ENCODE measurements at regions not wholly inside any gene's neighbourhood (a gene's known extent, or its start where the extent isn't known, plus 50 kb on each side); places are given as distances from the start of the nearest gene placed in this dataset.

GRCh38 chr7:119348491-119348890 lies 924.5 kb upstream of the KCND2 start:
- CTCF ChIA-PET, result no interaction called here
- DNase-seq (no peak), ATAC-seq (ENCODE audit: low read depth) (no peak)
- Histone ChIP-seq H3K9me3 (ENCODE audit: control extremely low read depth in 1 of 3, control insufficient read depth in 2 of 3, insufficient read depth in 1 of 3, low read length in 2 of 3) (peaks cover 0 to 13% (median 0%) of the 10 kb centered on the region in 3 donors), H2AFZ (ENCODE audit: insufficient read depth, low read depth, low read length, poor library complexity, severe bottlenecking) (no peak overlapping the region), H3K36me3 (replicated peaks in 1 of 2; ENCODE audit: control extremely low read depth in 1 of 2, control insufficient read depth in 1 of 2, extremely low read depth in 1 of 2, insufficient read depth in 2 of 2, low read length in 1 of 2) (no peaks in the 10 kb centered on the region), H3K4me1 (ENCODE audit: control insufficient read depth in 2 of 2, insufficient read depth in 2 of 2, low read length in 2 of 2) (no peaks in the 10 kb centered on the region), H3K27ac (ENCODE audit: low read length in 2 of 2) (no peak overlapping the region), H3K4me3 (ENCODE audit: control extremely low read depth in 1 of 5, extremely low read depth in 1 of 5, insufficient read depth in 1 of 5, low read depth in 2 of 5, low read length in 4 of 5) (no peak overlapping the region), H3K4me2 (replicated peaks; ENCODE audit: low read depth, low read length, poor library complexity, severe bottlenecking) (no peak overlapping the region), H3K9ac (ENCODE audit: low read length) (no peak overlapping the region), H3K79me2 (ENCODE audit: control insufficient read depth, insufficient read depth, low read length) (no peaks in the 10 kb centered on the region), H4K20me1 (ENCODE audit: control insufficient read depth, insufficient read depth, low read length, poor library complexity, severe bottlenecking) (no peaks in the 10 kb centered on the region), H3K27me3 (replicated peaks in 1 of 4; ENCODE audit: control extremely low read depth in 1 of 4, control insufficient read depth in 3 of 4, insufficient read depth in 4 of 4, low read length in 3 of 4) (no peaks in the 10 kb centered on the region)
- H3K27ac Mint-ChIP-seq, result no peak overlapping the region
- intact Hi-C loops (cut with micrococcal nuclease), result no loop called here
- TF ChIP-seq EZH2 (IDR thresholded peaks at IDR 0.05; ENCODE audit: borderline replicate concordance, insufficient read depth, low read depth, low read length, poor library complexity, severe bottlenecking) (no peak), CTCF (IDR thresholded peaks at IDR 0.05) (no peak)
- POLR2A ChIA-PET, result no interaction called here
- H3K4me1 Mint-ChIP-seq, result no peaks in the 10 kb centered on the region
- H3K27me3 Mint-ChIP-seq, result no peaks in the 10 kb centered on the region
- H3K9me3 Mint-ChIP-seq (ENCODE audit: insufficient read depth), result no peaks in the 10 kb centered on the region
- no peak overlapping the region for H3K4me3 Mint-ChIP-seq

- DNase-seq, result no peak
- Mint-ChIP-seq H3K27ac (no peak overlapping the region), H3K4me3 (no peak overlapping the region), H3K27me3 (no peaks in the 10 kb centered on the region), H3K4me1 (no peaks in the 10 kb centered on the region), H3K9me3 (ENCODE audit: insufficient read depth) (no peaks in the 10 kb centered on the region)
- H3K4me3 ChIP-seq (ENCODE audit: control extremely low read depth in 1 of 5, extremely low read depth in 1 of 5, insufficient read depth in 1 of 5, low read depth in 2 of 5, low read length in 4 of 5), result no peak overlapping the region
- no peak overlapping the region for H3K27ac ChIP-seq (ENCODE audit: low read length in 2 of 2)
- POLR2A ChIA-PET, result no interaction called here
- H3K9ac ChIP-seq (ENCODE audit: low read length), result no peak overlapping the region
- H3K4me2 ChIP-seq (replicated peaks; ENCODE audit: low read depth, low read length, poor library complexity, severe bottlenecking), result no peak overlapping the region
- intact Hi-C loops (cut with micrococcal nuclease), result no loop called here
- no peaks in the 10 kb centered on the region for H4K20me1 ChIP-seq (ENCODE audit: control insufficient read depth, insufficient read depth, low read length, poor library complexity, severe bottlenecking)
- ATAC-seq (ENCODE audit: low read depth), result no peak
- no peaks in the 10 kb centered on the region for H3K27me3 ChIP-seq (replicated peaks in 1 of 4; ENCODE audit: control extremely low read depth in 1 of 4, control insufficient read depth in 3 of 4, insufficient read depth in 4 of 4, low read length in 3 of 4)
- peaks cover 0 to 13% (median 0%) of the 10 kb centered on the region in 3 donors for H3K9me3 ChIP-seq (ENCODE audit: control extremely low read depth in 1 of 3, control insufficient read depth in 2 of 3, insufficient read depth in 1 of 3, low read length in 2 of 3)
- TF ChIP-seq EZH2 (IDR thresholded peaks at IDR 0.05; ENCODE audit: borderline replicate concordance, insufficient read depth, low read depth, low read length, poor library complexity, severe bottlenecking) (no peak), CTCF (IDR thresholded peaks at IDR 0.05) (no peak)
- H3K79me2 ChIP-seq (ENCODE audit: control insufficient read depth, insufficient read depth, low read length), result no peaks in the 10 kb centered on the region
- H3K36me3 ChIP-seq (replicated peaks in 1 of 2; ENCODE audit: control extremely low read depth in 1 of 2, control insufficient read depth in 1 of 2, extremely low read depth in 1 of 2, insufficient read depth in 2 of 2, low read length in 1 of 2), result no peaks in the 10 kb centered on the region
- 81% methylated on average over 5 of the region's 5 CpGs for WGBS (ENCODE audit: insufficient coverage)
- H2AFZ ChIP-seq (ENCODE audit: insufficient read depth, low read depth, low read length, poor library complexity, severe bottlenecking), result no peak overlapping the region
- H3K4me1 ChIP-seq (ENCODE audit: control insufficient read depth in 2 of 2, insufficient read depth in 2 of 2, low read length in 2 of 2), result no peaks in the 10 kb centered on the region
- CTCF ChIA-PET, result no interaction called here
Measured at GRCh38 chr7:119350334-119350733, 922.6 kb upstream of the KCND2 start.
